ENCODE measurements at regions not wholly inside any gene's neighbourhood (a gene's known extent, or its start where the extent isn't known, plus 50 kb on each side); places are given as distances from the start of the nearest gene placed in this dataset.

DNA sequence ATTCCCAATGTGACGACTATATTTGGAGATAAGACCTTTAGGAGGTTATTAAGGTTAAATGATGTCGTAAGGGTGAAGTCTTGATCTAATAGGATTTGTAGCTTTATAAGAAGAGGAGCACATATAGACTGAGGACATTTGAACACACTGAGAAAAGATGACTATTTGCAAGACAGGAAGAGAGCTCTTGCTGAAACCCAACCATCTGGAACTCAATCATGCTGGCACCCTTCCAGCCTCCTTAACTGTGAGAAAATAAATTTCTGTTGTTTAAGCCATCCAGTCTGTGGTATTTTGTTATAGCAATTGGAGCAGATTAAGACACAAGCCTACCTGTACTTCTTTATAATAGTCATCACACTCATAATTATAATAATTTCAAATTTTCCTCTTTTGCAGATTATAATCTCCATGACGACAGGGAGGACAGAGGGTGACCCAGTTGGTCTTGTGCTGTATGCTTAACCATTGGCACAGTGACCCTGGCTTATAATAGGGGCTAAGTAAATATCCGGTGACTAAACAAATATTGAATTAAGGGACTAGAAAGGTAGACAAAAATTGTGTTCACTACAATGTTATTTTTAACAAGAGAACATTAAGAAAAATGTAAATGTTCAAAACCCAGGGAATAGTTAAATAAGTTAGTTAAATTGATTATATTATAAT, 206.4 kb upstream of the HDDC2 start:
- Histone ChIP-seq H3K4me3 (ENCODE audit: low read length) (no peak overlapping the region), H3K4me1 (ENCODE audit: insufficient read depth, low read length) (no peaks in the 10 kb centered on the region), H3K36me3 (ENCODE audit: insufficient read depth, low read length) (no peaks in the 10 kb centered on the region), H3K27me3 (ENCODE audit: control insufficient read depth in 1 of 2, insufficient read depth in 2 of 2, low read length in 2 of 2) (peaks cover 0 to 4% of the 10 kb centered on the region in 2 experiments), H3K27ac (ENCODE audit: low read depth in 1 of 2, low read length in 2 of 2) (no peak overlapping the region), H3K9me3 (ENCODE audit: control insufficient read depth in 1 of 2, insufficient read depth in 1 of 2, low read length in 2 of 2) (no peaks in the 10 kb centered on the region)
- DNase-seq (no peak), ATAC-seq (ENCODE audit: poor library complexity) (no peak)
- H3K27ac Mint-ChIP-seq = no peak overlapping the region
- ChIA-PET CTCF (no interaction called here), POLR2A (no interaction called here)
- intact Hi-C loops (cut with DNase I, micrococcal nuclease) = no loop called here
- peaks cover 10% of the 10 kb centered on the region for H3K27me3 Mint-ChIP-seq
- H3K4me3 Mint-ChIP-seq = no peak overlapping the region
- no peaks in the 10 kb centered on the region for H3K36me3 Mint-ChIP-seq (ENCODE audit: low read depth)
- no peaks in the 10 kb centered on the region for H3K9me3 Mint-ChIP-seq
- no peaks in the 10 kb centered on the region for H3K4me1 Mint-ChIP-seq (ENCODE audit: low read depth)
- no peak for TF ChIP-seq CTCF (IDR thresholded peaks at IDR 0.05)

DNA sequence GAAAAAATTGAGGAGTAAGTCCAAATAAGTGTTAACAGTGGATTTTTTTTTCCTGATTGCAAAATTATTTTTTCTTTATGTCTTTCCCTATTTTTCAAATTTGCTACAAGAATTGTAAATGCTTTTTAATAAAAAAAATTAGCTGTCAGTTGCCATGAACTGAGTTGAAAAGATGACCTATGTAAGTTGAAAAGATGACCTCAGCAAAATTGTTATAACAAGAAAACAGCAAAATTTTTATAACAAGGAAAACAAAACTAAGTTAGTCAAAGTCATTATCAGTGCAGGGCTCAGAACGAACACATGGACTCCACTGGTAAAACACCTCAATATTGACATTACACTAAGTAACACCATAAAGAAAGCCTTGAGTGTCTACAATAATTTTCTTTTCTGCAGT, 207.0 kb upstream of the HDDC2 start:
- no peaks in the 10 kb centered on the region for H3K4me1 Mint-ChIP-seq (ENCODE audit: low read depth)
- H3K27me3 Mint-ChIP-seq = peaks cover 9% of the 10 kb centered on the region
- no peak for TF ChIP-seq CTCF (IDR thresholded peaks at IDR 0.05)
- DNase-seq = no peak
- H3K36me3 ChIP-seq (ENCODE audit: insufficient read depth, low read length) = no peaks in the 10 kb centered on the region
- H3K36me3 Mint-ChIP-seq (ENCODE audit: low read depth) = no peaks in the 10 kb centered on the region
- H3K9me3 ChIP-seq (ENCODE audit: control insufficient read depth in 1 of 2, insufficient read depth in 1 of 2, low read length in 2 of 2) = no peaks in the 10 kb centered on the region
- H3K4me3 ChIP-seq (ENCODE audit: low read length) = no peak overlapping the region
- no peak overlapping the region for H3K27ac ChIP-seq (ENCODE audit: low read depth in 1 of 2, low read length in 2 of 2)
- intact Hi-C loops (cut with DNase I, micrococcal nuclease) = no loop called here
- H3K9me3 Mint-ChIP-seq = no peaks in the 10 kb centered on the region
- ChIA-PET CTCF (no interaction called here), POLR2A (no interaction called here)
- no peak for ATAC-seq (ENCODE audit: poor library complexity)
- H3K27ac Mint-ChIP-seq = no peak overlapping the region
- no peak overlapping the region for H3K4me3 Mint-ChIP-seq
- H3K27me3 ChIP-seq (ENCODE audit: control insufficient read depth in 1 of 2, insufficient read depth in 2 of 2, low read length in 2 of 2) = peaks cover 0 to 4% of the 10 kb centered on the region in 2 experiments
- no peaks in the 10 kb centered on the region for H3K4me1 ChIP-seq (ENCODE audit: insufficient read depth, low read length)

DNA sequence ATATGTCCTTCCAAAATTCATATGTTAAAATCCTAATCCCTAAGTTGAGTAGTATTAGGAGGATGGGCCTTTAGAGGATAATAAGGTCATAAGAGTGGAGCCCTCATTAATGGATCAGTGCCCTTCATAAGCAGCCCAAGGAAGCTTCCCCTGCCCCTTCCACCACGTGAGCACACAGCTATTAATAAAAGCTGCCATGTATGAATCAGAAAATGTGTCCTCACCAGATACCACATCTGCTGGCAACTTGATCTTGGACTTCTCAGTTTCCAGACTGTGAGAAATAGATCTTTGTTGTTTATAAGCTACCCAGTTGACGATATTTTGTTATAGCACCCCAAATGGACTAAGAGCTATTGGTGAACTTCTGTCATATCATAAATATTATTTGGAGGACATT, 207.7 kb upstream of the HDDC2 start:
- intact Hi-C loops (cut with DNase I, micrococcal nuclease) = no loop called here
- Mint-ChIP-seq H3K4me3 (no peak overlapping the region), H3K27ac (no peak overlapping the region), H3K27me3 (peaks cover 9% of the 10 kb centered on the region), H3K9me3 (no peaks in the 10 kb centered on the region), H3K4me1 (ENCODE audit: low read depth) (no peaks in the 10 kb centered on the region), H3K36me3 (ENCODE audit: low read depth) (no peaks in the 10 kb centered on the region)
- Histone ChIP-seq H3K9me3 (ENCODE audit: control insufficient read depth in 1 of 2, insufficient read depth in 1 of 2, low read length in 2 of 2) (no peaks in the 10 kb centered on the region), H3K4me3 (ENCODE audit: low read length) (no peak overlapping the region), H3K36me3 (ENCODE audit: insufficient read depth, low read length) (no peaks in the 10 kb centered on the region), H3K27me3 (ENCODE audit: control insufficient read depth in 1 of 2, insufficient read depth in 2 of 2, low read length in 2 of 2) (peaks cover 0 to 4% of the 10 kb centered on the region in 2 experiments), H3K4me1 (ENCODE audit: insufficient read depth, low read length) (no peaks in the 10 kb centered on the region), H3K27ac (ENCODE audit: low read depth in 1 of 2, low read length in 2 of 2) (no peak overlapping the region)
- ChIA-PET CTCF (no interaction called here), POLR2A (interaction anchor here (0.6 kb wide), 1 partner anchor 23 kb away, joined by 3 read pairs; no protein-coding TSS in a partner anchor)
- DNase-seq (no peak), ATAC-seq (ENCODE audit: poor library complexity) (no peak)
- no peak for TF ChIP-seq CTCF (IDR thresholded peaks at IDR 0.05)
